HG03175 (cell line): ENCODE measurements at regions not wholly inside any gene's neighbourhood (a gene's known extent, or its start where the extent isn't known, plus 50 kb on each side); places are given as distances from the start of the nearest gene placed in this dataset.

Experiments
- ATAC-seq: cut with Tn5 transposase; IDR thresholded peaks from one replicate; pipeline ENCODE4 v1.9.1; 2021; ENCODE audit warnings: mild to moderate bottlenecking, moderate library complexity; ENCODE audit not compliant: unreplicated experiment

GRCh38 chr5:143569722-143570567 is 166.5 kb upstream of the NR3C1 start:
- ATAC-seq, result no peak

- no peak for ATAC-seq
Measured at GRCh38 chr5:143569213-143569701, 165.8 kb upstream of the NR3C1 start.

- no peak for ATAC-seq
Measured at GRCh38 chr5:143567583-143568504, 164.4 kb upstream of the NR3C1 start.

- ATAC-seq, result no peak
Measured at GRCh38 chr5:143566139-143566538, 162.7 kb upstream of the NR3C1 start.

GRCh38 chr5:143564417-143564816 is 160.9 kb upstream of the NR3C1 start:
- ATAC-seq, result peak; percentile 100

- ATAC-seq, result no peak
Measured at GRCh38 chr5:143562935-143563334, 159.4 kb upstream of the NR3C1 start.

- ATAC-seq, result no peak
Measured at GRCh38 chr5:143561219-143561618, 157.7 kb upstream of the NR3C1 start.

GRCh38 chr5:143560378-143560777 is 156.9 kb upstream of the NR3C1 start:
- ATAC-seq, result no peak

- no peak for ATAC-seq
Measured at GRCh38 chr5:143559586-143560109, 156.2 kb upstream of the NR3C1 start.

- ATAC-seq, result no peak
Measured at GRCh38 chr5:143558048-143558447, 154.6 kb upstream of the NR3C1 start.

- ATAC-seq, result no peak
Measured at GRCh38 chr5:143557061-143557818, 153.8 kb upstream of the NR3C1 start.

- no peak for ATAC-seq
Measured at GRCh38 chr5:143554918-143555477, 151.5 kb upstream of the NR3C1 start.

- no peak for ATAC-seq
Measured at GRCh38 chr5:143554187-143554717, 150.8 kb upstream of the NR3C1 start.

GRCh38 chr5:143552680-143553079 is 149.2 kb upstream of the NR3C1 start:
- no peak for ATAC-seq

GRCh38 chr5:143551820-143552251 is 148.3 kb upstream of the NR3C1 start:
- no peak for ATAC-seq

- ATAC-seq, result no peak
Measured at GRCh38 chr5:143550986-143551630, 147.6 kb upstream of the NR3C1 start.

GRCh38 chr5:143547342-143547741 is 143.9 kb upstream of the NR3C1 start:
- ATAC-seq, result no peak

- no peak for ATAC-seq
Measured at GRCh38 chr5:143546394-143546793, 142.9 kb upstream of the NR3C1 start.

GRCh38 chr5:143544606-143545005 is 141.1 kb upstream of the NR3C1 start:
- no peak for ATAC-seq
